Hindlimb muscle (tissue), 1 donor: ENCODE measurements at regions not wholly inside any gene's neighbourhood (a gene's known extent, or its start where the extent isn't known, plus 50 kb on each side); places are given as distances from the start of the nearest gene placed in this dataset.

Experiments used
- DNase-seq: peaks from one replicate; pipeline ENCODE4 v3.0.0-alpha.2; 2013

GRCh38 chr13:105918842-105919741 is 616.4 kb downstream of the EFNB2 start:
- no peak for DNase-seq

GRCh38 chr13:105915146-105915850 is 620.2 kb downstream of the EFNB2 start:
- peak; percentile 58 for DNase-seq

- DNase-seq, result peak; percentile 68
Measured at GRCh38 chr13:105914291-105915036, 621.0 kb downstream of the EFNB2 start.

- no peak for DNase-seq
Measured at GRCh38 chr13:105908586-105908985, 626.9 kb downstream of the EFNB2 start.

GRCh38 chr13:105907319-105908019 is 628.0 kb downstream of the EFNB2 start:
- DNase-seq, result no peak

- DNase-seq, result no peak
Measured at GRCh38 chr13:105906746-105907145, 628.7 kb downstream of the EFNB2 start.

- DNase-seq, result no peak
Measured at GRCh38 chr13:105904034-105904742, 631.3 kb downstream of the EFNB2 start.

GRCh38 chr13:105902396-105902795 is 633.1 kb downstream of the EFNB2 start:
- DNase-seq, result no peak

GRCh38 chr13:105897575-105897974 is 637.9 kb downstream of the EFNB2 start:
- no peak for DNase-seq

- DNase-seq, result no peak
Measured at GRCh38 chr13:105894697-105895096, 640.8 kb downstream of the EFNB2 start.

- DNase-seq, result no peak
Measured at GRCh38 chr13:105890509-105890908, 645.0 kb downstream of the EFNB2 start.

- DNase-seq, result no peak
Measured at GRCh38 chr13:105878119-105878700, 657.3 kb downstream of the EFNB2 start.

- DNase-seq, result no peak
Measured at GRCh38 chr13:105874814-105875213, 660.6 kb downstream of the EFNB2 start.

- no peak for DNase-seq
Measured at GRCh38 chr13:105871768-105872167, 663.7 kb downstream of the EFNB2 start.

GRCh38 chr13:105871326-105871725 is 664.1 kb downstream of the EFNB2 start:
- no peak for DNase-seq

GRCh38 chr13:105863300-105863920 is 672.1 kb downstream of the EFNB2 start:
- no peak for DNase-seq

GRCh38 chr13:105848494-105848893 is 687.0 kb downstream of the EFNB2 start:
- DNase-seq, result no peak

GRCh38 chr13:105847527-105848291 is 687.8 kb downstream of the EFNB2 start:
- DNase-seq, result peak; percentile 50

GRCh38 chr13:105846923-105847322 is 688.5 kb downstream of the EFNB2 start:
- no peak for DNase-seq

- DNase-seq, result no peak
Measured at GRCh38 chr13:105841286-105841685, 694.2 kb downstream of the EFNB2 start.
